Mesendoderm (in vitro differentiated cells): ENCODE measurements at regions not wholly inside any gene's neighbourhood (a gene's known extent, or its start where the extent isn't known, plus 50 kb on each side); places are given as distances from the start of the nearest gene placed in this dataset. TPM values are rescaled to one million over a fixed set of nuclear protein-coding genes. Genes with fewer than 3 reads are reported as not detected.

ENCODE experiments used
- small RNA-seq: library from polyadenylated mRNA; stranded (forward); fragments of <200 nt; extraction: miRNeasy Mini kit (QIAGEN cat#:217004); gene quantifications from one replicate; pipeline ENCODE3, GENCODE V24; 2013; ENCODE audit not compliant: insufficient read depth

Small RNAs in the stretch of these regions (small RNA-seq; reads per million reads assigned to genes)
- gene RF00100 (9.5 reads per million, percentile 85 among the genes with 10 or more reads in this experiment), gene RNU1-59P (not detected)
